NCI-H1092 (cell line): ENCODE measurements at regions not wholly inside any gene's neighbourhood (a gene's known extent, or its start where the extent isn't known, plus 50 kb on each side); places are given as distances from the start of the nearest gene placed in this dataset.

Experiments
- DNase-seq: peaks from one replicate; lab custom pipeline; 2025; lab: John Stamatoyannopoulos, UW

DNA sequence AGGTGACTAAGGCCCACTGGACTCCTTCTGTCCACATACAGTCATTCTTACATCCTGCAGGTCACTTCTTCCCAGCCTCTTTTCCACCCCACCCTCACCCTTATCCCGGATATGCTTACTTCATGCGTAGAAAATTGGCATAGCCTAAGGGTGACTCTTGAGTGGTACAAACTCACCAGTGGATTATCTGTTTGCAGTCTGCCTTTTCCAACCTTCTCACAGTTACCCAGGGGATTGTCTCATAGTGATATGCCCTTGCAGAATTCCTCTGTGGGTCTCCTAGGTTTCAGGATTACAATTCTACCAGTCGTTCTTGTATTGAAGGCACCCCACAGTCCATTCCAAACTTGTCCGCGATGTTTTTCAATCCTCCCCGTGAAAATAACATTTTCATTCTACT, 752.9 kb upstream of the HS6ST1 start:
- no peak for DNase-seq

GRCh38 chr2:129074298-129074920, 755.7 kb upstream of the HS6ST1 start:
- DNase-seq: no peak

- no peak for DNase-seq
Observed at GRCh38 chr2:129078548-129078947, 759.9 kb upstream of the HS6ST1 start.

DNA sequence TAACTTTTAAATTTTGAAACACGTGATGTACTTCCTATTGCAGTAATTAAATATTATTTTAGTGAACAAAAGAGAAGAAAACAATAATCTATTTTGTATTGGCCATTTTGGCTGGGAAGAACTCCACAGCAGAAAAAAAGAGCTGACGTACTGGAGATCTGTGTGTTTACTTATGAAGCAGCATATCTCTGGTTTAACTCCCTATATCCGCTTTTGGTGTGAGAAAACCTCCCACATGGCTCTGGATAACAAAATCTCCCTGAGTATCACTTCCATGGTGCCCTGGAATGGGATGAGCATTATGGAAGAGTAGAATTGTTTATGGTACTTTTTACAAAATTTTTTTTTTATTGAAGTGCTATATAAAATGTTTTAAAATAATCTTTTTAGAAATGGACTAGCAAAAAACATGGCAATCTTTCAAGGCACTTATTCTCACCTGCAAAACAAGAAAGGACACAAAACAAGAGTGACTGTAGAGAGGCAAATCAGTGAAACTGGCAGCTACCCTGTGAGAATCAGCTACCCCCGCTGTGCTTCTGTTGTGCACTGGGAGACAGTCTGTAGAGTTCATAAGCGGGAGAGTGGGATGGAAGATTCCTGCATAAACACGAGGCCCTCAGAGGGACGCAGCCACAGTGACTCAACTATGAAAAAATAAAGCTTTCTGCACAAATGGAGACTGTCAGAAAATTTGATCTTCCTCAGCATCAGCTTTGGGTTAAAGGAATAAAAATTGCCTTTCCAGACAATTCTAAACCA, 762.2 kb upstream of the HS6ST1 start:
- DNase-seq: no peak

GRCh38 chr2:129085386-129085785, 766.7 kb upstream of the HS6ST1 start:
- DNase-seq: no peak

DNA sequence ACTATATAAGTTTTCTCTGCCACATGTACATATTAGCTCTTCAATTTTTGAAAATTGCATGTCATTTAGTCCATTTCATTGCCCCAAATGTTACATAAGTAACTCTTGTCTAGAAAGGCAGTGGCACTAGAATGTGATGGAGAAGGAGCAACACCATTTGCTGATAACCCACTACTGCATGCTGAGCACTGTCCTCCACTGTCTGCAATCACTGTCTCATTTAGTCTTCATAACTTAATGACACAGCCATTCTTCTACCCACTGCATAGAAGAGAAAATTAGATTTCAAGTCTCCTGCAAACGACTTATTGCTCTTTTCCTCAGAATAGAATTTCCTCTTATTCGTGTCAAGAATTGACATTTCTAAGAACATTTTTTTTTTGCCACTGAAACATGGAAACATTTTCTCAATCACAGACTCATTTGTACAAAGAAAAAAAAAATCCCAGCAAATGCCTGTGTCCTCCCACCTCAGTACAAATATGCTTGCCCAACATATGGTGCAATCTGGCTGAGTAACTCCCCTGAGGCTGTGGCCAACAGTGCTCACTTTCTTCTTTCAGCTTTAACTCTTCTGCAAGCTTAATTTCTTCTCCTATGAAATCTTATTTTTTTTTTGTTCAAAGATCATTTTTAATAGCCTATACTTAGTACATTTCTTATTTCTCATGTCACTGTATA, 768.6 kb upstream of the HS6ST1 start:
- no peak for DNase-seq

GRCh38 chr2:129091620-129092019, 773.0 kb upstream of the HS6ST1 start:
- no peak for DNase-seq

DNA sequence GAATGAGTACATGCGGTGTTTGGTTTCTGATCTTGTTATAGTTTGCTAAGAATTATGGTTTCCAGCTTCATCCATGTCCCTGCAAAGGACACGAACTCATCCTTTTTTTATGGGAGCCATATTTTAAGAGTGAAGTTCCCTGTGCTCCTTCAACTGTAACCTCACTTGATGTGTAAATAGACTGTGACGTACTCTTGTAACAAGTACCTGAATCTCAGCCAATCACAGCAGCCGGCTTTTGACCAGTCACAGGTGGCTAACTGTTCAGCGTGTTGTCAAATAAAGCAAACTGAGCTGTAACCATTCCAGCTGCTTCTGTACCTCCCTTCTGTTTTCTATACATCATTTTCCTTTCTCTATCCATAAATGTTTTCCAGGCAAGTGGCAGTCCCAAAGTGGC, 774.3 kb upstream of the HS6ST1 start:
- peak; percentile 59 for DNase-seq

GRCh38 chr2:129101186-129101585, 782.5 kb upstream of the HS6ST1 start:
- no peak for DNase-seq

- DNase-seq: peak; percentile 33
Observed at GRCh38 chr2:129103936-129104878, 785.5 kb upstream of the HS6ST1 start.

GRCh38 chr2:129112181-129112580, 793.5 kb upstream of the HS6ST1 start:
- no peak for DNase-seq

- DNase-seq: no peak
Observed at GRCh38 chr2:129113776-129114175, 795.1 kb upstream of the HS6ST1 start.

DNA sequence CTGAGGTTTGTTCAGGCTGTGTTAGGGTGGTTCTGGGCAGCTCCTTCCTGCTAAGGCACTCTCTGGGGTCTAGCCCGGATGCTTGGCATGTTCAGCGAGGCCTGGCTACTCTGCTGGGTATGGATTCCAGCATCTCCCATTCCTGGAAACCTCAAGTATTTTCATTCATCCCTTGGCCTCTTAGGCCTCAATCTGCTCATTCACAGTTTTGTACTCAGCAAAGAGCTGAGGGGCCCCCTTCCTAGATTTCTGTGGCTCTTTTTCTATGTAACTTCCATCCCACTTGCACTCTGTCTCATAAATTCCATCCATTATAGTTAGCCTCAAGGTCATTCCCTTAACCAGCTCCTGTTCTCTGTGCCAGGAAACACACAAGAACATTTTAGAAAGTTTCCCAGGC, 798.8 kb upstream of the HS6ST1 start:
- DNase-seq: no peak

DNA sequence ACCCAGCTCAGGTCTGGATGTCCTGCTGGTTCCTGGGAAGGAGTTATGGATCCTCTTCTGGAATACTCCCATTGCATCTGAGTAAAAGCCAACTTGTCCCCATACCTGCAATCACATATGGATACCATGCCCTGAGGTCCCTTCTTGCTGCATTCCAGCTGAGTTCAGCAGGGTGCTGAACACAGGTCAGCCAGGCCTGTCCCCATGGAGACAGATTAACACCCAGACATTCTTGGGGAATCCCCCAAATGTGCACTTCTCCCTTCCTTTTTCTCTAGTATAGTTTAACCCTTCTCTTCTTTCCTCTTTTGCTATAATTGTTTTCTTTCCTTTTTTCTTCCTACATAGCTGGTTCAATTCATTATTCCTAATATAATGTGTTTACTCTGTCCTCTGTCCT, 799.6 kb upstream of the HS6ST1 start:
- DNase-seq: no peak

- DNase-seq: no peak
Observed at GRCh38 chr2:129129087-129129486, 810.4 kb upstream of the HS6ST1 start.

GRCh38 chr2:129133692-129134641, 815.3 kb upstream of the HS6ST1 start:
- DNase-seq: no peak

DNA sequence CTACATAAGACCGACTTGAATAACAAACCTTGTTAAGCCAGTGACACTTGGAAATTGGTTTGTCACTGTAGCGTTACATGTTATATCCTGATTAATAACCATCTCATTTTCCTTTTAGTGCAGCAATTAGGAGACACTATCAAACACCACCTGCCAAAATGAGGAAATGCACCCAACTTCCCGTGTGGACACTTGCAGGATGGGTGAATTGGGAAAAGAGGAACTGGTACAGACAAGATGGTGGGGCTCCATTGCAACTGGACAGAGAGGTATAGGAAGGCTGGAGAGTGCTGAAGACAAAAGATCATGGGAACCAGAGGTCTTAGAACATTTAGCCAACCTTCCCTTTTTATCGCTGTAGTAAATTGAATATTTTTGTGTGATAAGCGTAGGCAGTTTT, 816.3 kb upstream of the HS6ST1 start:
- no peak for DNase-seq

DNA sequence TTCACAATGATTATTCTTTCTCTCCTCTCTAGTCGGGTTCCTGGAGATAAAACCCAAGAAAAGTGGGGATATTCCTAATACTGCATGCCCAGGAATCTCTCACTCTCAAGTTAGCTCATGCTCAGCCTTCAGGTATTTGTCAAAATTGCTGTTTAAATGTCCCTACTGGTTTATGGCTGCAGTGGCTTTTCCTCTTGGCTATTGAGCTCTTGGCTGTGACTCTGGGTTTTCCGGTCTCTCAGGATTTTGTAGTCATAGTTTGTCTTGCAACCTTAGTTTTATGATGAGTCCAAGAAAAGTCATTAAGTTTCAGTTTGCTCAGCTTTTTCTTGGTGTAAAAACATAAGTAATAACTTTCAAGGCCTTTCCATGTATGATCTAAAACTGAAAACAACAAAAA, 820.7 kb upstream of the HS6ST1 start:
- no peak for DNase-seq

- DNase-seq: no peak
Observed at GRCh38 chr2:129142465-129142864, 823.8 kb upstream of the HS6ST1 start.

- DNase-seq: no peak
Observed at GRCh38 chr2:129144082-129144791, 825.6 kb upstream of the HS6ST1 start.
